Keratinocyte (primary cell): ENCODE measurements at regions not wholly inside any gene's neighbourhood (a gene's known extent, or its start where the extent isn't known, plus 50 kb on each side); places are given as distances from the start of the nearest gene placed in this dataset.

Source experiments
- DNase-seq: peaks from one replicate; pipeline ENCODE4 v3.0.0-alpha.2; 2011; ENCODE audit warnings: low read depth, missing footprints, low spot score
- FAIRE-seq: peaks from 2 replicates; lab custom pipeline; 2011; peaks lifted over from hg19 to GRCh38; lab: Jason Lieb, UNC
- H2AFZ ChIP-seq: 2 replicates; pipeline ENCODE4 v1.6.0; 2012; ENCODE audit warnings: low read length, control low read depth, inconsistent platforms; ENCODE audit not compliant: control insufficient read depth
- H3K27ac ChIP-seq: 2 replicates; pipeline ENCODE4 v1.5.1; 2011; ENCODE audit warnings: low read length; ENCODE audit not compliant: control insufficient read depth, insufficient read depth
- H3K27me3 ChIP-seq: 3 replicates; pipeline ENCODE4 v1.6.0; 2011; ENCODE audit warnings: low read length; ENCODE audit not compliant: control insufficient read depth, insufficient read depth; ENCODE audit errors: extremely low read depth
- H3K36me3 ChIP-seq, 2 experiments: 2 replicates in 1 of 2; 3 replicates in 1 of 2; pipeline ENCODE4 v1.5.1; 2011; ENCODE audit warnings: low read length in 2 of 2, mild to moderate bottlenecking in 1 of 2; ENCODE audit not compliant: control insufficient read depth in 2 of 2, insufficient read depth in 2 of 2; ENCODE audit errors: extremely low read depth in 1 of 2
- H3K4me1 ChIP-seq: 3 replicates; pipeline ENCODE4 v1.5.1; 2011; ENCODE audit warnings: low read length; ENCODE audit not compliant: control insufficient read depth, insufficient read depth; ENCODE audit errors: extremely low read depth
- H3K4me2 ChIP-seq: 3 replicates; pipeline ENCODE4 v1.6.0; 2011; ENCODE audit warnings: low read depth, low read length; ENCODE audit not compliant: control insufficient read depth, insufficient read depth; ENCODE audit errors: extremely low read depth
- H3K4me3 ChIP-seq, 3 experiments: fragments of 200-600 bp in 1 of 3; sonication (generic) in 1 of 3; 2 replicates in 2 of 3; 3 replicates in 1 of 3; pipeline ENCODE4 v1.5.1; 2011 to 2016; ENCODE audit warnings: low read length in 3 of 3, mild to moderate bottlenecking in 3 of 3, control low read depth in 2 of 3, inconsistent platforms in 1 of 3, low read depth in 1 of 3, mixed read lengths in 1 of 3, mixed run types in 1 of 3, moderate library complexity in 1 of 3; ENCODE audit not compliant: control insufficient read depth in 2 of 3, insufficient read depth in 2 of 3; ENCODE audit errors: extremely low read depth in 1 of 3
- H3K79me2 ChIP-seq: 2 replicates; pipeline ENCODE4 v1.6.0; 2012; ENCODE audit warnings: low read length; ENCODE audit not compliant: control insufficient read depth, insufficient read depth
- H3K9ac ChIP-seq: 3 replicates; pipeline ENCODE4 v1.6.0; 2011; ENCODE audit warnings: low read length; ENCODE audit not compliant: control insufficient read depth, insufficient read depth; ENCODE audit errors: extremely low read depth
- H3K9me1 ChIP-seq: 3 replicates; pipeline ENCODE4 v1.6.0; 2011; ENCODE audit warnings: low read length; ENCODE audit not compliant: control insufficient read depth, insufficient read depth; ENCODE audit errors: extremely low read depth
- H3K9me3 ChIP-seq: 2 replicates; pipeline ENCODE4 v1.5.1; 2012; ENCODE audit warnings: low read depth, low read length; ENCODE audit not compliant: control insufficient read depth
- H4K20me1 ChIP-seq: 3 replicates; pipeline ENCODE4 v1.6.0; 2011; ENCODE audit warnings: low read length; ENCODE audit not compliant: control insufficient read depth, insufficient read depth; ENCODE audit errors: extremely low read depth
- EZH2 ChIP-seq: IDR thresholded peaks from one replicate; pipeline ENCODE4 v1.6.1; 2012; ENCODE audit warnings: inconsistent platforms, mild to moderate bottlenecking, low read length, moderate library complexity
- dilution Hi-C: fragments of 300-500 bp; cut with MboI; formaldehyde crosslinking; loops from one replicate; pipeline ENCODE4 v1.7.0; 2020; ENCODE audit warnings: low sequenced_read_pairs; ENCODE audit not compliant: extremely low pct_ligation_motif_present
- TF ChIP-seq, protein P1 (sequence below), 3 experiments: IDR thresholded peaks in 1 of 3; conservative IDR thresholded peaks in 1 of 3; optimal IDR thresholded peaks in 1 of 3; 2 replicates in 2 of 3; 3 replicates in 1 of 3; pipeline versions ENCODE3 to v1.5.1; 2011; ENCODE audit warnings: low read length in 3 of 3, mild to moderate bottlenecking in 3 of 3, moderate library complexity in 2 of 3, control low read depth in 1 of 3, inconsistent platforms in 1 of 3; ENCODE audit not compliant: insufficient read depth in 2 of 3; ENCODE audit errors: extremely low read depth in 1 of 3

DNA sequence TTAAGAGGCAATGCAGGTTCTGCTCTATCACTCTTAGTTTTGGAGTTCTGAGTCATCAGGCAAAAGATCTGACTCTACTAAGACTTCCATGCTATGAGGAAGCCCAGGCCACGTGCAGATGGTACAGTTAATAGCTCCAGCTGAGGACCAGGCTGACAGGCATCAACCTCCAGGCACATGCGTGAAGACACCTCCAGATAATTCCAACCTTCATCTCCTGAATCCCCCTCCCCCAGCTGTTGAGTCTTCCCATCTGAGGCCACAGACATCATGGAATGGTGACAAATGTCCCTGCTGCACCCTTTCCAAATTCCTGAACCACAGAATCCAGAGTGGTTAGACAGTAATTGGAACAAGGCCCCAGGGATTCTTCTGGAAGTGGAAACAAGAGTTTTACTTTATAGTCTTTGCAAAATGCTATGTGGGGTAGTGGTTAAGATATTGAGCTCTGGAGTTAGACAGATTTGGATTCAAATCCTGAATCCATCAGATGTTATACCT, 183.8 kb downstream of the KLF5 start:
- Histone ChIP-seq H4K20me1 (no peaks in the 10 kb centered on the region), H3K36me3 (no peaks in the 10 kb centered on the region), H3K9me1 (no peaks in the 10 kb centered on the region), H3K27me3 (no peaks in the 10 kb centered on the region), H3K4me2 (no peak overlapping the region), H2AFZ (no peak overlapping the region), H3K79me2 (no peaks in the 10 kb centered on the region), H3K4me3 (no peak overlapping the region), H3K27ac (no peak overlapping the region), H3K4me1 (peaks cover 8% of the 10 kb centered on the region), H3K9me3 (no peaks in the 10 kb centered on the region), H3K9ac (no peak overlapping the region)
- DNase-seq (no peak), FAIRE-seq (no peak)
- no peak for TF ChIP-seq EZH2
- TF ChIP-seq, protein P1, sequence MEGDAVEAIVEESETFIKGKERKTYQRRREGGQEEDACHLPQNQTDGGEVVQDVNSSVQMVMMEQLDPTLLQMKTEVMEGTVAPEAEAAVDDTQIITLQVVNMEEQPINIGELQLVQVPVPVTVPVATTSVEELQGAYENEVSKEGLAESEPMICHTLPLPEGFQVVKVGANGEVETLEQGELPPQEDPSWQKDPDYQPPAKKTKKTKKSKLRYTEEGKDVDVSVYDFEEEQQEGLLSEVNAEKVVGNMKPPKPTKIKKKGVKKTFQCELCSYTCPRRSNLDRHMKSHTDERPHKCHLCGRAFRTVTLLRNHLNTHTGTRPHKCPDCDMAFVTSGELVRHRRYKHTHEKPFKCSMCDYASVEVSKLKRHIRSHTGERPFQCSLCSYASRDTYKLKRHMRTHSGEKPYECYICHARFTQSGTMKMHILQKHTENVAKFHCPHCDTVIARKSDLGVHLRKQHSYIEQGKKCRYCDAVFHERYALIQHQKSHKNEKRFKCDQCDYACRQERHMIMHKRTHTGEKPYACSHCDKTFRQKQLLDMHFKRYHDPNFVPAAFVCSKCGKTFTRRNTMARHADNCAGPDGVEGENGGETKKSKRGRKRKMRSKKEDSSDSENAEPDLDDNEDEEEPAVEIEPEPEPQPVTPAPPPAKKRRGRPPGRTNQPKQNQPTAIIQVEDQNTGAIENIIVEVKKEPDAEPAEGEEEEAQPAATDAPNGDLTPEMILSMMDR (optimal IDR thresholded peaks at IDR 0.05 in 1 of 3, IDR thresholded peaks at IDR 0.05 in 1 of 3, conservative IDR thresholded peaks at IDR 0.05 in 1 of 3; ENCODE audit: extremely low read depth in 1 of 3, insufficient read depth in 2 of 3, low read length in 3 of 3): no peak
- dilution Hi-C loops: no loop called here

DNA sequence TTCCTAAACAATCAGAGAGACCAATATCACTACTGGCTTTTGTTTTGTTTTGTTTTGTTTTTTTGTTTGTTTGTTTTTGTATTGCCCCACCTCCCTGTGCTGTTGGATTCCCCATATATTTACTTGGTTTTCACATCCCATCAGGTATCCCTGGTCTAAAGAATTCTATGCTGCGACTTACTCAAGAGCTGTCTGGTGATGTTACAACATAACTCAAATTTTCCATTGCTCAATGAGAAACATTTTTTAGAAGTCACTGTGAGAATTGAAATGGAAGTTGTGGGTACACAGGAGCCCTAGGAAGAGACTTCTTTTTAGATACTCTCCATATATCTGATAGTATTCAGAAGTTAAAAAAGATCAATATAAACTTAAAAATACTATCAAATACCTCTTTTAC, 181.4 kb downstream of the KLF5 start:
- H4K20me1 ChIP-seq: no peaks in the 10 kb centered on the region
- H3K4me3 ChIP-seq: no peak overlapping the region
- H3K9me3 ChIP-seq: no peaks in the 10 kb centered on the region
- H3K4me2 ChIP-seq: no peak overlapping the region
- no peaks in the 10 kb centered on the region for H3K27me3 ChIP-seq
- no peaks in the 10 kb centered on the region for H3K36me3 ChIP-seq
- FAIRE-seq (peak; percentile 23), DNase-seq (no peak)
- H2AFZ ChIP-seq: peak overlapping the region; percentile 69
- TF ChIP-seq, protein P1 (optimal IDR thresholded peaks at IDR 0.05 in 1 of 3, IDR thresholded peaks at IDR 0.05 in 1 of 3, conservative IDR thresholded peaks at IDR 0.05 in 1 of 3; ENCODE audit: extremely low read depth in 1 of 3, insufficient read depth in 2 of 3, low read length in 3 of 3): no peak
- no peak for TF ChIP-seq EZH2
- no peak overlapping the region for H3K9ac ChIP-seq
- no peak overlapping the region for H3K27ac ChIP-seq
- dilution Hi-C loops: no loop called here
- H3K79me2 ChIP-seq: no peaks in the 10 kb centered on the region
- peaks cover 7% of the 10 kb centered on the region for H3K4me1 ChIP-seq
- no peaks in the 10 kb centered on the region for H3K9me1 ChIP-seq
